ENCODE measurements at regions not wholly inside any gene's neighbourhood (a gene's known extent, or its start where the extent isn't known, plus 50 kb on each side); places are given as distances from the start of the nearest gene placed in this dataset.
"Not testable (repeated sequence)": the region's sequence is repeated elsewhere in the genome, so short reads cannot be mapped to it uniquely, and the experiment has no call there.

- CTCF ChIA-PET = interaction anchor here (1.0 kb wide), 1 partner anchor 463 kb away, joined by 3 read pairs; no protein-coding TSS in a partner anchor
- POLR2A ChIA-PET = no interaction called here
- TF ChIP-seq CTCF (IDR thresholded peaks at IDR 0.05; ENCODE audit: insufficient read depth, low read length, missing control alignments) = no peak
- DNase-seq (ENCODE audit: low read depth, low spot score) = no peak
- H3K4me3 ChIP-seq (ENCODE audit: low read depth, low read length) = no peak overlapping the region
These were observed 218.2 kb downstream of the CDCA7 start for GRCh38 chr2:173572848-173573247.

GRCh38 chr2:173573782-173574181, 219.1 kb downstream of the CDCA7 start:
- POLR2A ChIA-PET; DNase-seq (ENCODE audit: low read depth, low spot score); H3K4me3 ChIP-seq (ENCODE audit: low read depth, low read length): not testable (repeated sequence)
- CTCF ChIA-PET = interaction anchor here (0.7 to 2.0 kb wide), 4 partner anchors 14 to 462 kb away, joined by 3 to 10 read pairs (median 3); no protein-coding TSS in a partner anchor

- no peak overlapping the region for H3K4me3 ChIP-seq (ENCODE audit: low read depth, low read length)
- POLR2A ChIA-PET = interaction anchor here (0.6 to 0.7 kb wide), 2 partner anchors 27 to 294 kb away, joined by 3 read pairs; no protein-coding TSS in a partner anchor
- CTCF ChIA-PET = interaction anchor here (0.7 to 2.0 kb wide), 4 partner anchors 14 to 176 kb away, joined by 3 to 10 read pairs (median 3); no protein-coding TSS in a partner anchor
- TF ChIP-seq CTCF (IDR thresholded peaks at IDR 0.05; ENCODE audit: insufficient read depth, low read length, missing control alignments) = no peak
- DNase-seq (ENCODE audit: low read depth, low spot score) = no peak
These were observed 219.8 kb downstream of the CDCA7 start for GRCh38 chr2:173574324-173575112.

GRCh38 chr2:173578404-173579107, 223.9 kb downstream of the CDCA7 start:
- H3K4me3 ChIP-seq (ENCODE audit: low read depth, low read length) = no peak overlapping the region
- TF ChIP-seq CTCF (IDR thresholded peaks at IDR 0.05; ENCODE audit: insufficient read depth, low read length, missing control alignments) = no peak
- CTCF ChIA-PET = no interaction called here
- no peak for DNase-seq (ENCODE audit: low read depth, low spot score)
- POLR2A ChIA-PET = no interaction called here

- H3K4me3 ChIP-seq (ENCODE audit: low read depth, low read length) = no peak overlapping the region
- ChIA-PET POLR2A (no interaction called here), CTCF (interaction anchor here (1.6 kb wide), 1 partner anchor 10 kb away, joined by 5 read pairs; no protein-coding TSS in a partner anchor)
- TF ChIP-seq CTCF (IDR thresholded peaks at IDR 0.05; ENCODE audit: insufficient read depth, low read length, missing control alignments) = no peak
- no peak for DNase-seq (ENCODE audit: low read depth, low spot score)
These were observed 225.7 kb downstream of the CDCA7 start for GRCh38 chr2:173580351-173580750.

- no peak overlapping the region for H3K4me3 ChIP-seq (ENCODE audit: low read depth, low read length)
- no peak for DNase-seq (ENCODE audit: low read depth, low spot score)
- no peak for TF ChIP-seq CTCF (IDR thresholded peaks at IDR 0.05; ENCODE audit: insufficient read depth, low read length, missing control alignments)
- CTCF ChIA-PET = interaction anchor here (1.6 kb wide), 1 partner anchor 11 kb away, joined by 5 read pairs; no protein-coding TSS in a partner anchor
- POLR2A ChIA-PET = no interaction called here
These were observed 226.3 kb downstream of the CDCA7 start for GRCh38 chr2:173580956-173581355.

All from AG04449 (cell line).